Omental fat pad (tissue), 3 donors: ENCODE measurements at regions not wholly inside any gene's neighbourhood (a gene's known extent, or its start where the extent isn't known, plus 50 kb on each side); places are given as distances from the start of the nearest gene placed in this dataset.

Experiments
- ATAC-seq: fragments of 150-250 bp; one replicate; pipeline ENCODE4 v1.9.1; 2016; ENCODE audit warnings: mild to moderate bottlenecking, moderate library complexity; ENCODE audit not compliant: low FRiP score
- DNase-seq: peaks from one replicate; pipeline ENCODE4 v3.0.0-alpha.2; 2019; ENCODE audit warnings: low spot score
- TF ChIP-seq, protein P1 (sequence below), 3 donors: fragments of 450-650 bp; IDR thresholded peaks; one replicate each; pipeline ENCODE4 v1.5.1; 2016 to 2017; ENCODE audit warnings: antibody characterized with exemption in 3 of 3, mild to moderate bottlenecking in 3 of 3, moderate library complexity in 2 of 3

DNA sequence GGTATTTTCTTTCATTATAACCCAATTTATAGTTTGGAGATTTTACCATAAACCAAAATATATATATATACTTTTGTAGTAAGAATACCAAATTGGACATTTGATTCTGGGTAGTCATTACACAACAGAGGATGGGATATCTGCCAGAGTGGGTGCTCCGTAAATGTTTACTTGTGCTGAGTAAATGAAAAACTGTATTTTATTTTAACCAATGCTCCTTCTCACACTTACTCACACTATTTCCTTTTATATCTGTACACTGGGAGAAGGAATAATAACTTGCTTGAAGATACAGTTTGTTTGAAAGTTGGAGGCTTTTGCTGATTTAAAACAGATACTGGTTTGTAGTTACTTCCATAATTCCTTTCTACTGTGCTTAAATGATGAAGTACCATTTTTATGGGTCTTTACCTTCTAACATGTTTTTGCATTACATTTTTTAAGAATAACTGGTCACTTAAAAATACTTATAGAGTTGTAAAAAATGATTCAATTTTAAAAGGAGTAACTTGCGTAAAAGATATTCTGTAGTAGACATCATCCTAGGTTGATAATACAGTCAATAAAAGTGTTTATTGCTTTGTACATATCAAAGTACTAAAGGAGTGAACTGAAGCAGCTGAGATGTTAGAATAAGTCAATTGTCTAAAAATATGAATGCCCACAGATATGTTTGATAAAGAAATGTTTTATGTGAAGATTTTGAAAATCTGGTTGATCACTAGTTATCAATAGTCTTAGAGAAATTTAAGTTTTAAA is 411.7 kb downstream of the UTRN start:
- DNase-seq: no peak
- TF ChIP-seq, protein P1, sequence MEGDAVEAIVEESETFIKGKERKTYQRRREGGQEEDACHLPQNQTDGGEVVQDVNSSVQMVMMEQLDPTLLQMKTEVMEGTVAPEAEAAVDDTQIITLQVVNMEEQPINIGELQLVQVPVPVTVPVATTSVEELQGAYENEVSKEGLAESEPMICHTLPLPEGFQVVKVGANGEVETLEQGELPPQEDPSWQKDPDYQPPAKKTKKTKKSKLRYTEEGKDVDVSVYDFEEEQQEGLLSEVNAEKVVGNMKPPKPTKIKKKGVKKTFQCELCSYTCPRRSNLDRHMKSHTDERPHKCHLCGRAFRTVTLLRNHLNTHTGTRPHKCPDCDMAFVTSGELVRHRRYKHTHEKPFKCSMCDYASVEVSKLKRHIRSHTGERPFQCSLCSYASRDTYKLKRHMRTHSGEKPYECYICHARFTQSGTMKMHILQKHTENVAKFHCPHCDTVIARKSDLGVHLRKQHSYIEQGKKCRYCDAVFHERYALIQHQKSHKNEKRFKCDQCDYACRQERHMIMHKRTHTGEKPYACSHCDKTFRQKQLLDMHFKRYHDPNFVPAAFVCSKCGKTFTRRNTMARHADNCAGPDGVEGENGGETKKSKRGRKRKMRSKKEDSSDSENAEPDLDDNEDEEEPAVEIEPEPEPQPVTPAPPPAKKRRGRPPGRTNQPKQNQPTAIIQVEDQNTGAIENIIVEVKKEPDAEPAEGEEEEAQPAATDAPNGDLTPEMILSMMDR (IDR thresholded peaks at IDR 0.05): no peak
- no peak for ATAC-seq

DNA sequence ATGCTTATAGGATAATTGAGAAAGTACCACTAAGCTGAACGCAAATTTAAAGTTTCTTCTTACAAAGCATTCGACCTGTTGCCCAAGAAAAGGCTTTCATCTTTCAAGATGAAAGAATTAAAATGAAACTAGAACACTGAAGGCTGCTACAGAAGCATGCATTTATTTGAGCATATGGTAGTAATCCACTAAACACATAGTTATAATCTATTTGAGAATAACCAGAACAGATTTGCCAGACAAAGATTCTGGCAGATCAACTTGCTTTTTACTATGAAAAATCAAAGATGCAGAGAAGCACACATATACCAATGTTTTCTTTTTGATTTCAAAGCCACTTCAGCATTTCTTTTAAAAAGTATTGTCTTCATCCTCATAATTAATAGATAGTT is 412.2 kb downstream of the UTRN start:
- TF ChIP-seq, protein P1 (IDR thresholded peaks at IDR 0.05): no peak
- DNase-seq: no peak
- ATAC-seq: no peak

DNA sequence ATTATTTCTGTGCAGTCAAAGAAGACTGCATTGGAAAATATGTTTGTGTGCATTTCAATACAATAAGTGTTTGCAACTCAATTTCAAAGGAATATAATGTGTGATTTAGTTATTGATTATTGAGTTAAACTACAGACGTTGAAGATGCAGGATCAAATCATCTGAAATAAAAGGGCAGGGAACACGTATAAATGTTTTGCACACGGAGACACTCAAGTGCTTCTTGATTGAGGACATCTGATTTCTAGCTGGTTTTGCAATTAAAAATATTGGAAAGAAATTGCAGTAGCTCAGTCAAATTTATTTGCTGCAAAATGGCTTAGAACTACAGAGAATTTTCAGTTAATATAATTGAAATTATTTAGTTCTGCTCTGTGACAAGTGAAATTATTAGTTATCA is 412.7 kb downstream of the UTRN start:
- TF ChIP-seq, protein P1 (IDR thresholded peaks at IDR 0.05): no peak
- ATAC-seq (no peak), DNase-seq (no peak)

DNA sequence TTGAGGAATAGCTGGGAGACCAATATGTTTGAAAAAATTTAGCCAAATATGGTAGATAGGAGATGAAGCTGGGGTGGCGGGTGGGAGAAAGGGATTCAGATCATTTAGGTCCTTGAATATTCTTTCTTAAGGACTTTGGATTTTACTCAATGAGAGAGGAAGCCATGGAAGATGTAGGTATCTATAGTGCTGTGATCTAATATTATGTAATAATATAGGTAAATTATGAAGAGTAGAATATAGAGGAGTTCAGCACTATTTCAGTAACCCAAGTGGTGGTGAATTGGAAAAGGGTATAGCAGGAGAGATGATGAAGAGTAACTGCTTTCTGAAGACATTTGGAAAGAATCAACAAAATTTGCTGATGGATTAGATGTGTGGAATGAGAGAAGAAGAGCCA is 417.6 kb downstream of the UTRN start:
- no peak for DNase-seq
- no peak for ATAC-seq
- TF ChIP-seq, protein P1 (IDR thresholded peaks at IDR 0.05): no peak

DNA sequence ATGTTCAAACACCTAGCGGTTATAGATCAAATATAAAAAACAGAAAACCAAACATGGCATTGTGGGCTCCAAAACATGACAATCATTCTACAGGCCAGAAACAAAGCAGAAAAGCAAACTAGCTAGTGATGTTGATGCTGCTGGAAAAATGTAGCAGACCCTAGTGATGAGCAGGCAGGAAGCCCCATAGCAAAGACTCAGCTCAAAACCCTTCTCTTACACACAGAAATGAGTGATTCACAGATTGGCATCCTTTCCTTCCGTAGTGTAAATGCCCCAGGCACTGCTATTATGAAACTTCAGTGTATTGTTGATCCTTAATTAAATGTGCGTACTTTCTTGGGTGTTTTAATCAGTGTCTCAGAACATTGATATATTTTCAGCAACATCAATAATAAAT is 425.1 kb downstream of the UTRN start:
- ATAC-seq (no peak), DNase-seq (no peak)
- TF ChIP-seq, protein P1 (IDR thresholded peaks at IDR 0.05): no peak

DNA sequence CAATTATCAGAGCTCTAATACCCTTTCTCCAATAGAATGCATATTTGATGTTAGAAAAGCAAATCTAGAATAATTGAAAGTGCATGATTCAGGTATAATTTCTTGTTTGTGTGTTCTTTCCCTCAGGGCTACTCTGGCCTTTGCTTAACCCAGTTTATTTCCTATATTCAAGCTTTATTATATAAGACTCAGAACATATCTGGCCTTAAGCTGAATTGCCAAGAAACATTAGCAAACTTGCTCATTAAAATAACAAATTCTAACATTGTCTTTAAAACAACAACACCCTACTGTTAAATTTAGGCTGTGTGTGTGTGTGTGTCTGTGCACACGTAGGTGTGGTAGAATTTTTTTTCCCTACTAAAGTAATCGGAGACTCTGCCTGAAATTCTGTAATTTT is 426.5 kb downstream of the UTRN start:
- TF ChIP-seq, protein P1 (IDR thresholded peaks at IDR 0.05): no peak
- DNase-seq (no peak), ATAC-seq (no peak)

DNA sequence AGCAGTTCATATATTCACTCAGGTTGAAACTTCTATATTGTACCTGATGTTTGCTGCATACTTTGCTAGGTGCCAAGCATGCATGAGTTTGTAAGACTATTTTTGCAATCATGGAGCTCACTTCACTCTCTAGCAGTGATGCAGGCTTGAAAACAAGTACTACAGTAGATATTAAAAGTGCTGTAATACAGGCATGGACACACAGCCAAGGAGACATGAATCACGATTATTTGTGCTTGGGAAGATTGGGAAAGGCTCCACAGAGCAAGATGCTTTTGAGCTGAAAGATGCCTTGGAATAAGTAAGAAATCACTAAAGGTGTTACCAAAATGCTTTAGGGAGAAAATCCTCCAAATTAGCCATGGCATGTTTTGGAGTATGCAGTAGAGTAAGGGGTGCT is 427.4 kb downstream of the UTRN start:
- DNase-seq: no peak
- TF ChIP-seq, protein P1 (IDR thresholded peaks at IDR 0.05): no peak
- no peak for ATAC-seq
